ENCODE measurements at regions not wholly inside any gene's neighbourhood (a gene's known extent, or its start where the extent isn't known, plus 50 kb on each side); places are given as distances from the start of the nearest gene placed in this dataset.

DNA sequence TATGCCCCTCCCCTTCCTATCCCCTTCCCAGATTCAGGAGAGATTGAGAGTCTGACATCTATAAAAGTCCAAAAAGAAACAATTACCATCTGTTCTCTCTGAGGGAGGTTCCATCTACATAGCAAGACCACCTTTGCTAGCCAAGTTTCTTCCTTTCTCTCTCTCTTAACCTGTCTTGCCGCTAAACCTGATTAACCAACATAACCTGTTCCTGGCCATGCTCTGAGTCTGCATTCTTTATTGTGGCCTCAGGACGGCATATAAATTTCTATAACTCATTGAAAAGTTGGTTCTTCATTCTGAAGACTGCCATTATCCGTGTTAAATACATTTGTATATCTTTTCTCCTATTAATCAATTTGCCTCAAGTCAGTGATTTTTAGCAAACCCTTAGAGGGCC is 594.0 kb downstream of the KCNH5 start:
- H3K27me3 ChIP-seq (ENCODE audit: control insufficient read depth in 4 of 4, insufficient read depth in 4 of 4, low read length in 3 of 4): no peaks in the 10 kb centered on the region
- no peak overlapping the region for H3K9ac ChIP-seq (ENCODE audit: low read depth in 1 of 2, low read length in 2 of 2)
- DNase-seq (ENCODE audit: low spot score): no peak
- H3K27ac ChIP-seq (ENCODE audit: low read depth in 1 of 2, low read length in 2 of 2): no peak overlapping the region
- WGBS: 76% methylated on average over 3 of the region's 3 CpGs
- H3K9me3 ChIP-seq (ENCODE audit: control insufficient read depth in 4 of 4, low read length in 3 of 4): peaks cover 0 to 3% (median 0%) of the 10 kb centered on the region in 4 donors
- no peak overlapping the region for H3K4me3 ChIP-seq (ENCODE audit: low read depth in 1 of 3, low read length in 3 of 3)
- H3K36me3 ChIP-seq (ENCODE audit: control insufficient read depth in 4 of 4, insufficient read depth in 3 of 4, low read depth in 1 of 4, low read length in 3 of 4): no peaks in the 10 kb centered on the region
- TF ChIP-seq, protein P1, sequence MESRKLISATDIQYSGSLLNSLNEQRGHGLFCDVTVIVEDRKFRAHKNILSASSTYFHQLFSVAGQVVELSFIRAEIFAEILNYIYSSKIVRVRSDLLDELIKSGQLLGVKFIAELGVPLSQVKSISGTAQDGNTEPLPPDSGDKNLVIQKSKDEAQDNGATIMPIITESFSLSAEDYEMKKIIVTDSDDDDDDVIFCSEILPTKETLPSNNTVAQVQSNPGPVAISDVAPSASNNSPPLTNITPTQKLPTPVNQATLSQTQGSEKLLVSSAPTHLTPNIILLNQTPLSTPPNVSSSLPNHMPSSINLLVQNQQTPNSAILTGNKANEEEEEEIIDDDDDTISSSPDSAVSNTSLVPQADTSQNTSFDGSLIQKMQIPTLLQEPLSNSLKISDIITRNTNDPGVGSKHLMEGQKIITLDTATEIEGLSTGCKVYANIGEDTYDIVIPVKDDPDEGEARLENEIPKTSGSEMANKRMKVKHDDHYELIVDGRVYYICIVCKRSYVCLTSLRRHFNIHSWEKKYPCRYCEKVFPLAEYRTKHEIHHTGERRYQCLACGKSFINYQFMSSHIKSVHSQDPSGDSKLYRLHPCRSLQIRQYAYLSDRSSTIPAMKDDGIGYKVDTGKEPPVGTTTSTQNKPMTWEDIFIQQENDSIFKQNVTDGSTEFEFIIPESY (IDR thresholded peaks at IDR 0.05): no peak
- no peak for TF ChIP-seq HNF4G (IDR thresholded peaks at IDR 0.05)
- no peak for TF ChIP-seq SP1 (IDR thresholded peaks at IDR 0.05)
- no peak for TF ChIP-seq EGR1 (IDR thresholded peaks at IDR 0.05; ENCODE audit: low read depth in 2 of 2)
- TF ChIP-seq, protein P2, sequence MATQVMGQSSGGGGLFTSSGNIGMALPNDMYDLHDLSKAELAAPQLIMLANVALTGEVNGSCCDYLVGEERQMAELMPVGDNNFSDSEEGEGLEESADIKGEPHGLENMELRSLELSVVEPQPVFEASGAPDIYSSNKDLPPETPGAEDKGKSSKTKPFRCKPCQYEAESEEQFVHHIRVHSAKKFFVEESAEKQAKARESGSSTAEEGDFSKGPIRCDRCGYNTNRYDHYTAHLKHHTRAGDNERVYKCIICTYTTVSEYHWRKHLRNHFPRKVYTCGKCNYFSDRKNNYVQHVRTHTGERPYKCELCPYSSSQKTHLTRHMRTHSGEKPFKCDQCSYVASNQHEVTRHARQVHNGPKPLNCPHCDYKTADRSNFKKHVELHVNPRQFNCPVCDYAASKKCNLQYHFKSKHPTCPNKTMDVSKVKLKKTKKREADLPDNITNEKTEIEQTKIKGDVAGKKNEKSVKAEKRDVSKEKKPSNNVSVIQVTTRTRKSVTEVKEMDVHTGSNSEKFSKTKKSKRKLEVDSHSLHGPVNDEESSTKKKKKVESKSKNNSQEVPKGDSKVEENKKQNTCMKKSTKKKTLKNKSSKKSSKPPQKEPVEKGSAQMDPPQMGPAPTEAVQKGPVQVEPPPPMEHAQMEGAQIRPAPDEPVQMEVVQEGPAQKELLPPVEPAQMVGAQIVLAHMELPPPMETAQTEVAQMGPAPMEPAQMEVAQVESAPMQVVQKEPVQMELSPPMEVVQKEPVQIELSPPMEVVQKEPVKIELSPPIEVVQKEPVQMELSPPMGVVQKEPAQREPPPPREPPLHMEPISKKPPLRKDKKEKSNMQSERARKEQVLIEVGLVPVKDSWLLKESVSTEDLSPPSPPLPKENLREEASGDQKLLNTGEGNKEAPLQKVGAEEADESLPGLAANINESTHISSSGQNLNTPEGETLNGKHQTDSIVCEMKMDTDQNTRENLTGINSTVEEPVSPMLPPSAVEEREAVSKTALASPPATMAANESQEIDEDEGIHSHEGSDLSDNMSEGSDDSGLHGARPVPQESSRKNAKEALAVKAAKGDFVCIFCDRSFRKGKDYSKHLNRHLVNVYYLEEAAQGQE (IDR thresholded peaks at IDR 0.05): no peak
- no peak for TF ChIP-seq JUND (IDR thresholded peaks at IDR 0.05)
- no peak for TF ChIP-seq HNF4A (conservative IDR thresholded peaks at IDR 0.05)
- TF ChIP-seq FOXA2 (IDR thresholded peaks at IDR 0.05): no peak
- TF ChIP-seq TAF1 (conservative IDR thresholded peaks at IDR 0.05): no peak
- no peak for TF ChIP-seq NR2F2 (IDR thresholded peaks at IDR 0.05)
- TF ChIP-seq RAD21 (IDR thresholded peaks at IDR 0.05): no peak
- no peak for TF ChIP-seq GABPA (IDR thresholded peaks at IDR 0.05 in 1 of 2, conservative IDR thresholded peaks at IDR 0.05 in 1 of 2)
- no peaks in the 10 kb centered on the region for H3K4me1 ChIP-seq (ENCODE audit: control insufficient read depth in 4 of 4, insufficient read depth in 4 of 4, low read length in 3 of 4)

DNA sequence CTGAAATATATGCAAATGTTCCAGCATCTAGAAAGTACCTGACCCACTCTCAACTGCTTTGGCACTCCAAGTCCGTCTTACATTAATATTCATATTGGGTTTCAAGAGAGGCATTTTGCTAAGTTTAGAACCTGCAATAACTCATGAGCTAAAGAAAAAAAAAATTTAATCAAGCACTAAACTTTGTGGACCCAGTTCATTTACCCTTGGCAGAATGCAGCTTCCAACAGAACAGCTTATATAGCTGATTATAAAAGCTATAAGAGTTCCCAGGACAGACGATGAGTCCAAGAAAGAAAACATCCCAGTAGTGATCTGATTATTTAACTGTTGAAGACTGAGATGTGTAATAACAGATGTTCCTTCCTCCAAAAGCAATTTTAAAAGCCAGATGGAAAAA is 592.0 kb downstream of the KCNH5 start:
- no peaks in the 10 kb centered on the region for H3K4me1 ChIP-seq (ENCODE audit: control insufficient read depth in 4 of 4, insufficient read depth in 4 of 4, low read length in 3 of 4)
- H3K9me3 ChIP-seq (ENCODE audit: control insufficient read depth in 4 of 4, low read length in 3 of 4): peaks cover 0 to 3% (median 0%) of the 10 kb centered on the region in 4 donors
- TF ChIP-seq JUND (IDR thresholded peaks at IDR 0.05) (no peak), EGR1 (IDR thresholded peaks at IDR 0.05; ENCODE audit: low read depth in 2 of 2) (no peak), HNF4A (conservative IDR thresholded peaks at IDR 0.05) (no peak), TAF1 (conservative IDR thresholded peaks at IDR 0.05) (no peak), RAD21 (IDR thresholded peaks at IDR 0.05) (no peak), FOXA2 (IDR thresholded peaks at IDR 0.05) (no peak), YY1 (IDR thresholded peaks at IDR 0.05) (no peak), SP1 (IDR thresholded peaks at IDR 0.05) (no peak)
- TF ChIP-seq, protein P3, sequence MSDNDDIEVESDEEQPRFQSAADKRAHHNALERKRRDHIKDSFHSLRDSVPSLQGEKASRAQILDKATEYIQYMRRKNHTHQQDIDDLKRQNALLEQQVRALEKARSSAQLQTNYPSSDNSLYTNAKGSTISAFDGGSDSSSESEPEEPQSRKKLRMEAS (IDR thresholded peaks at IDR 0.05): no peak
- TF ChIP-seq, protein P4, sequence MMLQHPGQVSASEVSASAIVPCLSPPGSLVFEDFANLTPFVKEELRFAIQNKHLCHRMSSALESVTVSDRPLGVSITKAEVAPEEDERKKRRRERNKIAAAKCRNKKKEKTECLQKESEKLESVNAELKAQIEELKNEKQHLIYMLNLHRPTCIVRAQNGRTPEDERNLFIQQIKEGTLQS (IDR thresholded peaks at IDR 0.05): no peak
- H3K27ac ChIP-seq (ENCODE audit: low read depth in 1 of 2, low read length in 2 of 2): no peak overlapping the region
- H3K4me3 ChIP-seq (ENCODE audit: low read depth in 1 of 3, low read length in 3 of 3): no peak overlapping the region
- no peak for DNase-seq (ENCODE audit: low spot score)
- H3K27me3 ChIP-seq (ENCODE audit: control insufficient read depth in 4 of 4, insufficient read depth in 4 of 4, low read length in 3 of 4): no peaks in the 10 kb centered on the region
- no peak overlapping the region for H3K9ac ChIP-seq (ENCODE audit: low read depth in 1 of 2, low read length in 2 of 2)
- H3K36me3 ChIP-seq (ENCODE audit: control insufficient read depth in 4 of 4, insufficient read depth in 3 of 4, low read depth in 1 of 4, low read length in 3 of 4): no peaks in the 10 kb centered on the region
- 81% methylated on average over 2 of the region's 2 CpGs for WGBS
